OCI-LY1 (cell line): ENCODE measurements at regions not wholly inside any gene's neighbourhood (a gene's known extent, or its start where the extent isn't known, plus 50 kb on each side); places are given as distances from the start of the nearest gene placed in this dataset.

ENCODE experiments used
- CTCF ChIP-seq: fragments of 200-600 bp; sonication (generic), shearing (Covaris generic); IDR thresholded peaks from 2 replicates; pipeline ENCODE4 v1.5.1; 2017; ENCODE audit warnings: mild to moderate bottlenecking, antibody characterized with exemption, low read length, moderate library complexity, mixed read lengths
- EZH2 ChIP-seq: fragments of 200-600 bp; sonication (generic), shearing (Covaris generic); IDR thresholded peaks from 2 replicates; pipeline ENCODE4 v1.8.0; 2017; ENCODE audit warnings: borderline replicate concordance, mixed run types, mild to moderate bottlenecking, antibody characterized with exemption, low read length, moderate library complexity, mixed read lengths

- TF ChIP-seq CTCF = no peak
- no peak for TF ChIP-seq EZH2
Observed at GRCh38 chr21:35831230-35831629, 229.1 kb downstream of the SETD4 start.
